HG03045 (cell line): ENCODE measurements at regions not wholly inside any gene's neighbourhood (a gene's known extent, or its start where the extent isn't known, plus 50 kb on each side); places are given as distances from the start of the nearest gene placed in this dataset.

Experiments
- ATAC-seq: cut with Tn5 transposase; IDR thresholded peaks from one replicate; pipeline ENCODE4 v1.9.1; 2021; ENCODE audit warnings: mild to moderate bottlenecking, moderate library complexity; ENCODE audit not compliant: unreplicated experiment

DNA sequence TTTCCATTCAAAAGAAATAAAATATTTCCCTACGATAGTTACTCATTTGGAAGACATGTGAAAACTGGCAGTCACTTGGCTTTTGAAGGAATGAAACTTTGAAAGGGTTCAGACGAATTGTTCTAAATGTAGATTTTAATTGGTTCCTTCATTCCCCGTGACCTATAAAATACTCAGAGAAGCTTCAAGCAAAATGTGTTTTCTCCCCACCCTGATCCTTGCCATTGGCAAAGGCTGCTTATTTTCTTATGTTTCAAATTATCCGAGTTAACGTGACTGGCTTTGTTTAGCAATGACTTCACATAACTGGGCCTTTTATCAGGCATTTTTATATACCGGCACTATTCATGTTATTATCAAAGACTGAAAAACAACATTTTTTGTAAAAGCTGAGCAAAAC, 204.1 kb upstream of the NEIL3 start:
- no peak for ATAC-seq

- no peak for ATAC-seq
Observed at GRCh38 chr4:177107288-177107921, 202.3 kb upstream of the NEIL3 start.

GRCh38 chr4:177108708-177109107, 201.0 kb upstream of the NEIL3 start:
- no peak for ATAC-seq

- no peak for ATAC-seq
Observed at GRCh38 chr4:177109769-177110168, 199.9 kb upstream of the NEIL3 start.

GRCh38 chr4:177116161-177116560, 193.5 kb upstream of the NEIL3 start:
- ATAC-seq, result no peak

DNA sequence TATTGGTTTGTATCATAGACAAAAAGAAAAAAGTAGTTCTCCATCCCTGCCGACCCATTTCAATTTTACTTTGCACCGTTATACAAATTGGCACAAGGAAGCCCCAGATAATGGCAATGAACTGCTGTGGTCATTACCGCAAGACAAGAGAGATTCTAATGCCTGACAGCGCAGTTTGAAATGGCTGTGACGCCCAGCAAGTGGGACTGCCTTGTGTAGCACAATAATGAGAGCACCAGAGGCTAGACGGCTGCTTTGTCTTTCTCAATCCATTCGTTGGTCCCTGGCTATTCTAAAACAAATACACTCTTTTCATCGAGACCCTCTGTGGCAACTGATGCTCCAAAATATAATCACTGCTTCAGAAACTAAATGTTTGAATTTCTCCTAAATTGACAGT, 192.4 kb upstream of the NEIL3 start:
- ATAC-seq, result no peak

GRCh38 chr4:177118596-177118995, 191.1 kb upstream of the NEIL3 start:
- ATAC-seq, result no peak

DNA sequence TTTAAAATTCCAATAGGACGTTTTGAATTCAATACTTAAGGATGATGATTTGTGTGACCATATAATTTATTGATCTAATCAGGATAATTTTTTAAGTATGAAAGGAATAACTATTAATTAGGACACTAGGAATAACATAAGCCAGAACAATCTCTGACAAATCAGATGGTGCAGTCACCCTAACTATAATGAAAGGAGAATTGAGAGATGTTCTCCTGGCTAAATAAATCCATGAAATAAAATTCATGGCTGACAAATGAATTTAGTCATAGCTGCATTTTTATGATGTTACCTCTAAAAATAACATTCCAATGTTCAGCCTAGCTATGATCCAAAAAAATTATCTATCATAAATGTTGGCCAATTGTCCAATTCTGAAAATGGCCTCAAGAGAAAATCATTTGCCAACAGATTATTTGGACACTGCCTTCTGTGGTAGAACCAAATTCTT, 190.6 kb upstream of the NEIL3 start:
- ATAC-seq, result no peak

- ATAC-seq, result no peak
Observed at GRCh38 chr4:177119691-177120090, 190.0 kb upstream of the NEIL3 start.

DNA sequence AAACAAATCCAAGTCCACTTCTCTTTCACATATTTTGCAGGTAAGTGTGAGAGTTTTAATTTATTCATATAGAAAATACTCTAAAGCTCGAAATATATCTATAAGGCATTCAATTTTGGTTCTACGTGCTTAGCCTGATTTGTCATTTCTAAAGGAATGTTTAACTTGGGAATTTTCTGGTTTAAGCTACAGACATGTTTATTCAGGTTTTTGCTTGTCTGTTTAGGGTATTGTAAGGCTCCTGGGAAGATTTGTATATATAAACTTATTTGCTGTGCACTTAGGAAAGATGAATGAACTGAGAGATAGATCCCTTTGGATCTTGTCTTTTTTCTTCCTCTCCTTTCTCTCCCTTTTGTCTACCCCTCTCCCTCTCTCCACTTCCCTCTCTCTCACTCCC, 185.9 kb upstream of the NEIL3 start:
- no peak for ATAC-seq

GRCh38 chr4:177124349-177125064, 185.2 kb upstream of the NEIL3 start:
- ATAC-seq, result no peak

GRCh38 chr4:177125656-177126055, 184.0 kb upstream of the NEIL3 start:
- no peak for ATAC-seq

GRCh38 chr4:177127658-177128057, 182.0 kb upstream of the NEIL3 start:
- no peak for ATAC-seq

DNA sequence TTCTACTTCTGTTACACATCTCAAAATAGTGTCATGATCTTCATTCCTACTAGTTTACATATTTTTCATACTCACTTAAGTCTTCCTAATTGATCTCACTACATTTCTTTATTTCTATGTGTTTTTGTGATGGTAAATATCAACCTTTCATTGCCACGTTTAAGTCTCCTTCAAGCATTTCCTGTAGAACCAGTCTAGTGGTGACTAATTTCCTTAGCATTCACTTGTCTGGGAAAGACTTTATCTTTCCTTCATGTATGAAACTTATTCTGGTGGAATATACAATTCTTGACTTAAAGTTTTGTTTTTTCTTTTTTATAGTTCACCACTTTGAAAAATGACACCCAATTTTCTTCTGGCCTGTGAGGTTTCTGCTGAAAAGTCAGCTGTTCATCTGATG, 181.4 kb upstream of the NEIL3 start:
- ATAC-seq, result no peak

DNA sequence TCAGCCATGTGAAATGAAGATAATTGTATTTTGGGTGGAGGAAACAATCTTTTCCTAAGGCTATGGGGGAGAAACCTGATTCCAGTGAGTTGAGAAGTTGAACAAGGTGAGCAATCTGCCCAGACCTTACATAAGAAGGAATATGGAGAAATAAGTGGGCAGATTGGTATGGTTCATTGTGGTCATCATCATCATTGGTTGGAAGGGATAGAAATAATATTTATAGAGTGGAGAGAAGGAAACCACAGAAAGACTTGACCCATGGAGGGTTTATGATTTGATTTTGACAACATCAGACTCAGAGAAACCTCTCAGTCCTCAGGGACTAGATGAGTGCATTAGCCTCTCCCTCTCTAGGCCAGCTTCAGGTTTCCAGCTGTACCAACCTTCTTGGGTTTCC, 177.9 kb upstream of the NEIL3 start:
- no peak for ATAC-seq

GRCh38 chr4:177147668-177148067, 162.0 kb upstream of the NEIL3 start:
- no peak for ATAC-seq

DNA sequence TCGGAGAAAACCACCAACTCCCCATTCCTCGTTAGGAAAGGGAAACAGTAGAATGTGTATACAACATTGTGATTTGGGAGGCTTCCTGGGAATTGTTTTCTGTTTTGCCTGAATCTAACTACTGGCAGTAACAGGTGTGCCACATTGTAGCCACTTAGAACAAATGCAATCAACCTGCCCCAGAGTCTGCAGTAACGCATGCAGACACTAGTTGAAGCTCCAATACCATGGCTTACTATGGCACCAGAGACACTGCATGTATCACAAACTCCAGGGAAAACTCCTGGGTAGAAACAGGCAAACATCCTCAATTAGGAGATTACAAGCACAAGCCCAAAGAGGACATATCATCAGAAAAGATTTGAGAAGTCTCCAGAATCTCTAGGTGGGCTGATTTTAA, 154.2 kb upstream of the NEIL3 start:
- no peak for ATAC-seq

GRCh38 chr4:177159600-177159999, 150.1 kb upstream of the NEIL3 start:
- ATAC-seq, result no peak

DNA sequence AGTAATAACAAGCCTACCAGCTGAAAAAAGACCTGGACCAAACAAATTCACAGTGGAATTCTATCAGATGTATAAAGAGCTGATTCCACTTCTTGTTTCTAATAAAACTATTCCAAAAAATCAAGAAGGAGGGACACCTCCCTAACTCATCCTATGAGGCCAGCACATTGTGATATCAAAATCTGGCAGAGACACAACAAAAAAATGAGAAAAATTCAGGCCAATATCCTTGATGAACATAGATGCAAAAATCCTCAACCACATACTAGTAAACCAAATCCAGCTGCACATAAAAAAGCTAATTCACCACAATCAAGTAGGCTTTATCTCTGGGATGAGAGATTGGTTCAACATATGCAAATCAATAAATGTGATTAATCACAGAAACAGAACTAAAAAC, 147.9 kb upstream of the NEIL3 start:
- ATAC-seq, result no peak

DNA sequence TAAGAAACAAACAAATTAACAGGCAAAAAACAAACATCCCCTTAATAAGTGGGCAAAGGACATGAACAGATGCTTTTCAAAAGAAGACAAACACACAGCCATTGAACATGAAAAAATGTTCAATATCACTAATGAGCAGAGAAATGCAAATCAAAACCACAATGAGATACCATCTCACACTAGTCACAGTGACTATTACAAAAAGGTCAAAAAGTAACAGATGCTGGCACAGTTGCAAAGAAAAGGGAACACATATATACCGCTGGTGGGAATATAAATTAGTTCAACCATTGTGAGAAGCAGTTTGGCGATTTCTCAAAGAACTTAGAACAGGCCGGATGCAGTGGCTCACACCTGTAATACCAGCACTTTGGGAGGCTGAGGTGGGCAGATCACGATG, 146.1 kb upstream of the NEIL3 start:
- no peak for ATAC-seq

GRCh38 chr4:177171588-177171987, 138.1 kb upstream of the NEIL3 start:
- ATAC-seq, result no peak

GRCh38 chr4:177175473-177175872, 134.2 kb upstream of the NEIL3 start:
- ATAC-seq, result no peak
